ENCODE measurements at regions not wholly inside any gene's neighbourhood (a gene's known extent, or its start where the extent isn't known, plus 50 kb on each side); places are given as distances from the start of the nearest gene placed in this dataset.

GRCh38 chr16:87185308-87185707 is 131.9 kb downstream of the C16orf95 start:
- Histone ChIP-seq H3K9ac (ENCODE audit: low read depth, low read length) (no peak overlapping the region), H3K4me2 (ENCODE audit: insufficient read depth, low read length) (no peak overlapping the region), H3K9me3 (ENCODE audit: insufficient read depth, low read length, severe bottlenecking) (peaks cover 8% of the 10 kb centered on the region), H2AFZ (ENCODE audit: low read depth, low read length) (no peak overlapping the region), H3K4me3 (ENCODE audit: low read depth in 1 of 2, low read length in 2 of 2) (no peak overlapping the region), H4K20me1 (ENCODE audit: insufficient read depth, low read length) (no peaks in the 10 kb centered on the region), H3K36me3 (ENCODE audit: insufficient read depth, low read length) (no peaks in the 10 kb centered on the region), H3K27ac (ENCODE audit: low read length) (no peak overlapping the region), H3K4me1 (ENCODE audit: insufficient read depth, low read length) (no peaks in the 10 kb centered on the region), H3K27me3 (ENCODE audit: insufficient read depth, low read length, poor library complexity) (no peaks in the 10 kb centered on the region), H3K79me2 (ENCODE audit: insufficient read depth, low read length) (no peaks in the 10 kb centered on the region)
- ATAC-seq (ENCODE audit: insufficient read depth, low read depth) (no peak), DNase-seq (no peak)
- TF ChIP-seq EZH2 (IDR thresholded peaks at IDR 0.05; ENCODE audit: borderline replicate concordance, low read depth, low read length, severe bottlenecking) (no peak), CTCF (IDR thresholded peaks at IDR 0.05; ENCODE audit: borderline replicate concordance, extremely low read depth, low read length, poor library complexity, severe bottlenecking) (peak; percentile 13)

- Histone ChIP-seq H3K4me3 (ENCODE audit: low read depth in 1 of 2, low read length in 2 of 2) (no peak overlapping the region), H2AFZ (ENCODE audit: low read depth, low read length) (no peak overlapping the region), H3K36me3 (ENCODE audit: insufficient read depth, low read length) (no peaks in the 10 kb centered on the region), H3K4me2 (ENCODE audit: insufficient read depth, low read length) (no peak overlapping the region), H3K9ac (ENCODE audit: low read depth, low read length) (no peak overlapping the region), H3K4me1 (ENCODE audit: insufficient read depth, low read length) (no peaks in the 10 kb centered on the region), H3K9me3 (ENCODE audit: insufficient read depth, low read length, severe bottlenecking) (peaks cover 8% of the 10 kb centered on the region), H3K27ac (ENCODE audit: low read length) (no peak overlapping the region), H3K27me3 (ENCODE audit: insufficient read depth, low read length, poor library complexity) (no peaks in the 10 kb centered on the region), H3K79me2 (ENCODE audit: insufficient read depth, low read length) (no peaks in the 10 kb centered on the region), H4K20me1 (ENCODE audit: insufficient read depth, low read length) (no peaks in the 10 kb centered on the region)
- ATAC-seq (ENCODE audit: insufficient read depth, low read depth) (no peak), DNase-seq (no peak)
- TF ChIP-seq EZH2 (IDR thresholded peaks at IDR 0.05; ENCODE audit: borderline replicate concordance, low read depth, low read length, severe bottlenecking) = no peak
- TF ChIP-seq CTCF (IDR thresholded peaks at IDR 0.05; ENCODE audit: borderline replicate concordance, extremely low read depth, low read length, poor library complexity, severe bottlenecking) = no peak
These were observed 131.2 kb downstream of the C16orf95 start for GRCh38 chr16:87185983-87186382.

GRCh38 chr16:87186446-87186845 is 130.7 kb downstream of the C16orf95 start:
- ATAC-seq (ENCODE audit: insufficient read depth, low read depth) = no peak
- no peaks in the 10 kb centered on the region for H3K4me1 ChIP-seq (ENCODE audit: insufficient read depth, low read length)
- no peaks in the 10 kb centered on the region for H3K79me2 ChIP-seq (ENCODE audit: insufficient read depth, low read length)
- DNase-seq = no peak
- H4K20me1 ChIP-seq (ENCODE audit: insufficient read depth, low read length) = no peaks in the 10 kb centered on the region
- H3K36me3 ChIP-seq (ENCODE audit: insufficient read depth, low read length) = no peaks in the 10 kb centered on the region
- H3K4me3 ChIP-seq (ENCODE audit: low read depth in 1 of 2, low read length in 2 of 2) = no peak overlapping the region
- TF ChIP-seq EZH2 (IDR thresholded peaks at IDR 0.05; ENCODE audit: borderline replicate concordance, low read depth, low read length, severe bottlenecking) (no peak), CTCF (IDR thresholded peaks at IDR 0.05; ENCODE audit: borderline replicate concordance, extremely low read depth, low read length, poor library complexity, severe bottlenecking) (no peak)
- no peak overlapping the region for H3K9ac ChIP-seq (ENCODE audit: low read depth, low read length)
- peaks cover 8% of the 10 kb centered on the region for H3K9me3 ChIP-seq (ENCODE audit: insufficient read depth, low read length, severe bottlenecking)
- H3K27ac ChIP-seq (ENCODE audit: low read length) = no peak overlapping the region
- no peaks in the 10 kb centered on the region for H3K27me3 ChIP-seq (ENCODE audit: insufficient read depth, low read length, poor library complexity)
- no peak overlapping the region for H3K4me2 ChIP-seq (ENCODE audit: insufficient read depth, low read length)
- no peak overlapping the region for H2AFZ ChIP-seq (ENCODE audit: low read depth, low read length)
